ENCODE measurements at regions not wholly inside any gene's neighbourhood (a gene's known extent, or its start where the extent isn't known, plus 50 kb on each side); places are given as distances from the start of the nearest gene placed in this dataset.

- TF ChIP-seq CTCF (IDR thresholded peaks at IDR 0.05), result no peak
- no peak for DNase-seq (ENCODE audit: low spot score)
- ATAC-seq (ENCODE audit: low FRiP score), result no peak
Measured at GRCh38 chrX:16476009-16476408, 173.9 kb upstream of the S100G start.

GRCh38 chrX:16476692-16477091, 173.3 kb upstream of the S100G start:
- no peak for ATAC-seq (ENCODE audit: low FRiP score)
- TF ChIP-seq CTCF (IDR thresholded peaks at IDR 0.05), result no peak
- no peak for DNase-seq (ENCODE audit: low spot score)

- DNase-seq (ENCODE audit: low spot score) (no peak), ATAC-seq (ENCODE audit: low FRiP score) (peak; percentile 31)
- TF ChIP-seq CTCF (IDR thresholded peaks at IDR 0.05), result no peak
Measured at GRCh38 chrX:16479206-16479869, 170.6 kb upstream of the S100G start.

GRCh38 chrX:16480049-16480448, 169.9 kb upstream of the S100G start:
- TF ChIP-seq CTCF (IDR thresholded peaks at IDR 0.05), result no peak
- DNase-seq (ENCODE audit: low spot score), result no peak
- ATAC-seq (ENCODE audit: low FRiP score), result no peak

- TF ChIP-seq CTCF (IDR thresholded peaks at IDR 0.05), result no peak
- DNase-seq (ENCODE audit: low spot score), result no peak
- no peak for ATAC-seq (ENCODE audit: low FRiP score)
Measured at GRCh38 chrX:16484338-16484737, 165.6 kb upstream of the S100G start.

GRCh38 chrX:16487620-16488385, 162.2 kb upstream of the S100G start:
- ATAC-seq (ENCODE audit: low FRiP score) (no peak), DNase-seq (ENCODE audit: low spot score) (no peak)
- no peak for TF ChIP-seq CTCF (IDR thresholded peaks at IDR 0.05)

GRCh38 chrX:16488959-16489358, 161.0 kb upstream of the S100G start:
- DNase-seq (ENCODE audit: low spot score) (no peak), ATAC-seq (ENCODE audit: low FRiP score) (no peak)
- no peak for TF ChIP-seq CTCF (IDR thresholded peaks at IDR 0.05)

All from omental fat pad (tissue), 3 donors.